Neural progenitor cell (in vitro differentiated cells): ENCODE measurements at regions not wholly inside any gene's neighbourhood (a gene's known extent, or its start where the extent isn't known, plus 50 kb on each side); places are given as distances from the start of the nearest gene placed in this dataset.
A peak's percentile ranks its signal among the peaks of the same experiment; 100 is the strongest.

Experiments
- DNase-seq: peaks from one replicate; pipeline ENCODE4 v3.0.0-alpha.2; 2016; ENCODE audit warnings: low spot score
- H2AFZ ChIP-seq: fragments of 200-600 bp; sonication (generic); replicated peaks from 2 replicates; pipeline ENCODE4 v1.6.1; 2016; ENCODE audit warnings: antibody characterized with exemption
- H3F3A ChIP-seq: fragments of 200-600 bp; sonication (generic); 2 replicates; pipeline ENCODE4 v1.6.1; 2016; ENCODE audit warnings: antibody characterized with exemption, low read depth
- H3K27ac ChIP-seq: fragments of 200-600 bp; sonication (generic); 2 replicates; pipeline ENCODE4 v1.5.1; 2016; ENCODE audit warnings: mild to moderate bottlenecking
- H3K27me3 ChIP-seq: fragments of 200-600 bp; sonication (generic); 2 replicates; pipeline ENCODE4 v1.6.1; 2016; ENCODE audit warnings: mild to moderate bottlenecking, moderate library complexity
- H3K36me3 ChIP-seq: fragments of 200-600 bp; sonication (generic); 2 replicates; pipeline ENCODE4 v1.5.1; 2016
- H3K4me1 ChIP-seq: fragments of 200-600 bp; sonication (generic); 2 replicates; pipeline ENCODE4 v1.6.1; 2016; ENCODE audit warnings: mixed run types
- H3K4me2 ChIP-seq: fragments of 200-600 bp; sonication (generic); 2 replicates; pipeline ENCODE4 v1.6.1; 2016
- H3K4me3 ChIP-seq: fragments of 200-600 bp; sonication (generic); 2 replicates; pipeline ENCODE4 v1.5.1; 2016
- H3K79me2 ChIP-seq: fragments of 200-600 bp; sonication (generic); 2 replicates; pipeline ENCODE4 v1.6.1; 2016; ENCODE audit warnings: low read depth
- H3K9ac ChIP-seq: fragments of 200-600 bp; sonication (generic); 2 replicates; pipeline ENCODE4 v1.6.1; 2016
- H3K9me3 ChIP-seq: fragments of 200-600 bp; sonication (generic); 2 replicates; pipeline ENCODE4 v1.5.1; 2016; ENCODE audit warnings: low read depth
- H4K20me1 ChIP-seq: fragments of 200-600 bp; sonication (generic); 2 replicates; pipeline ENCODE4 v1.6.1; 2016; ENCODE audit warnings: low read depth
- H3K27ac Mint-ChIP-seq: 3 replicates; pipeline ENCODE4 v1.8.0; 2021; ENCODE audit warnings: mixed read lengths
- H3K27me3 Mint-ChIP-seq: 2 replicates; pipeline ENCODE4 v1.8.0; 2022; ENCODE audit warnings: low read depth, mild to moderate bottlenecking, inconsistent platforms, moderate library complexity, mixed read lengths; ENCODE audit not compliant: insufficient read depth
- H3K36me3 Mint-ChIP-seq: 3 replicates; pipeline ENCODE4 v1.8.0; 2021; ENCODE audit warnings: mixed read lengths
- H3K4me1 Mint-ChIP-seq: 3 replicates; pipeline ENCODE4 v1.8.0; 2021; ENCODE audit warnings: mixed read lengths
- H3K4me3 Mint-ChIP-seq: 3 replicates; pipeline ENCODE4 v1.8.0; 2021; ENCODE audit warnings: mild to moderate bottlenecking, moderate library complexity, mixed read lengths
- H3K9me3 Mint-ChIP-seq: 3 replicates; pipeline ENCODE4 v1.8.0; 2020; ENCODE audit warnings: mixed read lengths
- EZH2 ChIP-seq: fragments of 200-600 bp; sonication (generic); IDR thresholded peaks from 2 replicates; pipeline ENCODE4 v1.6.1; 2017; ENCODE audit warnings: antibody characterized with exemption, mild to moderate bottlenecking, moderate library complexity
- EZH2phosphoT487 ChIP-seq: fragments of 200-600 bp; sonication (generic); IDR thresholded peaks from 2 replicates; pipeline ENCODE4 v1.6.1; 2017; ENCODE audit warnings: antibody characterized with exemption
- TF ChIP-seq, protein P1 (sequence below): fragments of 200-600 bp; sonication (generic); IDR thresholded peaks from 2 replicates; pipeline ENCODE4 v1.5.1; 2017; ENCODE audit warnings: antibody characterized with exemption, mild to moderate bottlenecking

DNA sequence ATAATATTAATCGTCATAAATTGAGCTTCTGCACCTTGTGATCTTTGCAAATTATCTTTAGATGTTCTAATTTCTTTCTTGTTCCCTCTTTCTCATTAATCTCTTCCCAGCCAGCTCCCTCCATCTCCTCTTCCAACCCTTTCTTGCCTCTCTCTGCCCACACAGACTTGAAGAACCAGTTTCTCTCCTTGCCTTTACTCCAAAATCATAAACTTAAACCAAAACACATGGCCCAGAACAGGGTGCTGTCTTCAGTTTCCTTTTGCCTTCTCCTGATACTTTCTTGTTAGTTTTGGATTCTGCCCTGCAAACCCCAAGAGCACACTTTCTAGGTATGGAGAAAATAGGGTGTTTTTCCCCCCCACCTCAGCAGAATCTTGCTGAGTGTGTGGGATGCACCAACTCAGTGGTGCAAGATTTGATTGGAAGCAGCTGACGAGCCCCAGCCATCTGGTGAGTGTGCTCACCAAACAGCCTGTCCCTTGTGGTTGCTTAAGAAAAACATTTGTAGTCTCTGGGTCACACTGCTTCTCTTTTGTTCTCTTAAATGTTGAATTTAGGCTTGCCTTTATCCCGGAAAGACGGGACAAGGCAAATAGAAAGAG lies 175.8 kb upstream of the MAF start:
- Mint-ChIP-seq H3K4me1 (peaks cover 2% of the 10 kb centered on the region), H3K36me3 (no peaks in the 10 kb centered on the region), H3K4me3 (no peak overlapping the region), H3K27ac (no peak overlapping the region), H3K9me3 (no peaks in the 10 kb centered on the region), H3K27me3 (peaks cover 3% of the 10 kb centered on the region)
- H4K20me1 ChIP-seq = no peaks in the 10 kb centered on the region
- H3F3A ChIP-seq = no peaks in the 10 kb centered on the region
- H3K79me2 ChIP-seq = no peaks in the 10 kb centered on the region
- peak overlapping the region; percentile 78 for H2AFZ ChIP-seq
- peak; percentile 37 for DNase-seq
- H3K36me3 ChIP-seq = no peaks in the 10 kb centered on the region
- peaks cover 8% of the 10 kb centered on the region for H3K4me1 ChIP-seq
- H3K27ac ChIP-seq = no peak overlapping the region
- H3K9ac ChIP-seq = no peak overlapping the region
- no peak overlapping the region for H3K4me2 ChIP-seq
- H3K4me3 ChIP-seq = no peak overlapping the region
- H3K27me3 ChIP-seq = no peaks in the 10 kb centered on the region
- no peaks in the 10 kb centered on the region for H3K9me3 ChIP-seq
- TF ChIP-seq, protein P1, sequence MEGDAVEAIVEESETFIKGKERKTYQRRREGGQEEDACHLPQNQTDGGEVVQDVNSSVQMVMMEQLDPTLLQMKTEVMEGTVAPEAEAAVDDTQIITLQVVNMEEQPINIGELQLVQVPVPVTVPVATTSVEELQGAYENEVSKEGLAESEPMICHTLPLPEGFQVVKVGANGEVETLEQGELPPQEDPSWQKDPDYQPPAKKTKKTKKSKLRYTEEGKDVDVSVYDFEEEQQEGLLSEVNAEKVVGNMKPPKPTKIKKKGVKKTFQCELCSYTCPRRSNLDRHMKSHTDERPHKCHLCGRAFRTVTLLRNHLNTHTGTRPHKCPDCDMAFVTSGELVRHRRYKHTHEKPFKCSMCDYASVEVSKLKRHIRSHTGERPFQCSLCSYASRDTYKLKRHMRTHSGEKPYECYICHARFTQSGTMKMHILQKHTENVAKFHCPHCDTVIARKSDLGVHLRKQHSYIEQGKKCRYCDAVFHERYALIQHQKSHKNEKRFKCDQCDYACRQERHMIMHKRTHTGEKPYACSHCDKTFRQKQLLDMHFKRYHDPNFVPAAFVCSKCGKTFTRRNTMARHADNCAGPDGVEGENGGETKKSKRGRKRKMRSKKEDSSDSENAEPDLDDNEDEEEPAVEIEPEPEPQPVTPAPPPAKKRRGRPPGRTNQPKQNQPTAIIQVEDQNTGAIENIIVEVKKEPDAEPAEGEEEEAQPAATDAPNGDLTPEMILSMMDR = peak; percentile 14
- TF ChIP-seq EZH2phosphoT487 (no peak), EZH2 (no peak)

DNA sequence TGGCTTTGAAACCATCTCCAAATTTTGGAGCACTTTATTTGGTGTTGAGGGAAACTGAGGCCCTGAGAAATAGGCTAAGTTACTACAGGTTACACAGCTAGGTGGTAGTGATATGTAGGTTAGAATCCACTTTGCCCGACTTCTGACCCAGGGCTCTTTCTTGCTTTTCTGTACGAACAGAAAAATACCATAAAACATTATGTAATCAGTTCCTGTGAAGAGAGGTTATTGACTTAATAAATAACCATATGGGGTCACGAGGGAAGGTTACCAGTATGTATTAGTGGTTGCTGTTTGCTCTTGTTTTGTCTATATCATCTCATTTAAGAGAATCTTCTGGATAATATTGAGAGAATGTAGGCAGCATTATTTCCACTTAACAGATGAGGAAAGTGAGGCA lies 172.2 kb upstream of the MAF start:
- H3K27me3 Mint-ChIP-seq = peaks cover 6% of the 10 kb centered on the region
- TF ChIP-seq EZH2 (no peak), EZH2phosphoT487 (no peak)
- TF ChIP-seq, protein P1 = no peak
- Histone ChIP-seq H2AFZ (no peak overlapping the region), H3K4me2 (no peak overlapping the region), H3K9ac (no peak overlapping the region), H4K20me1 (no peaks in the 10 kb centered on the region), H3K4me3 (no peak overlapping the region), H3K36me3 (no peaks in the 10 kb centered on the region), H3K9me3 (no peaks in the 10 kb centered on the region), H3F3A (peaks cover 21% of the 10 kb centered on the region), H3K27ac (no peak overlapping the region), H3K79me2 (no peaks in the 10 kb centered on the region), H3K27me3 (no peaks in the 10 kb centered on the region), H3K4me1 (peaks cover 38% of the 10 kb centered on the region)
- H3K27ac Mint-ChIP-seq = no peak overlapping the region
- peaks cover 32% of the 10 kb centered on the region for H3K4me1 Mint-ChIP-seq
- no peak for DNase-seq
- no peak overlapping the region for H3K4me3 Mint-ChIP-seq
- no peaks in the 10 kb centered on the region for H3K9me3 Mint-ChIP-seq
- no peaks in the 10 kb centered on the region for H3K36me3 Mint-ChIP-seq

DNA sequence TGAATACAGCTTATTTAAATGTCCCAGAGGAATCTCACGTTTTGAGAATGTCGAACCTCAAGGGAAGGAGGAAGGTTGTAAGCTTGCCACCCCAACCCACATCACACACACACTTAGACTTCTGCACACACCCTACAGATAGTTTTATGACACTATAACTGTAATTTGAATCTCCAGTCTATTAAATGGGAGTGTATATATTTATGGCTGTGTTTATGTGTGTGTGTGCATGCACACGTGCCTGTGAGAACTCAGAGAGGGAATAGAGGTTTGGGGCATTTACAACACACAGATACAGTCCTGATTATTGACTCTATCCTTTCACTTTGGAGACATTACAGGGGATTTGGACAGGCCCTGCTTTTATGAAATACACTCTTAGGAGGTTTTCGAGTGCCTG lies 171.5 kb upstream of the MAF start:
- Mint-ChIP-seq H3K27ac (no peak overlapping the region), H3K9me3 (no peaks in the 10 kb centered on the region), H3K4me3 (no peak overlapping the region), H3K4me1 (peaks cover 34% of the 10 kb centered on the region), H3K27me3 (peaks cover 6% of the 10 kb centered on the region), H3K36me3 (no peaks in the 10 kb centered on the region)
- Histone ChIP-seq H2AFZ (peak overlapping the region; percentile 27), H3K27ac (no peak overlapping the region), H4K20me1 (no peaks in the 10 kb centered on the region), H3K27me3 (no peaks in the 10 kb centered on the region), H3K4me1 (peaks cover 45% of the 10 kb centered on the region), H3K36me3 (no peaks in the 10 kb centered on the region), H3K79me2 (no peaks in the 10 kb centered on the region), H3K9ac (no peak overlapping the region), H3K9me3 (no peaks in the 10 kb centered on the region), H3K4me3 (no peak overlapping the region), H3F3A (peaks cover 28% of the 10 kb centered on the region), H3K4me2 (no peak overlapping the region)
- TF ChIP-seq EZH2phosphoT487 (no peak), EZH2 (no peak)
- TF ChIP-seq, protein P1 = no peak
- no peak for DNase-seq
